ENCODE measurements at regions not wholly inside any gene's neighbourhood (a gene's known extent, or its start where the extent isn't known, plus 50 kb on each side); places are given as distances from the start of the nearest gene placed in this dataset.
"Not testable (repeated sequence)": the region's sequence is repeated elsewhere in the genome, so short reads cannot be mapped to it uniquely, and the experiment has no call there.

GRCh38 chr13:18319653-18320052 is 862.0 kb downstream of the TUBA3C start:
- not testable (repeated sequence) for TF ChIP-seq CTCF, EZH2, EZH2phosphoT487 (IDR thresholded peaks at IDR 0.05)

Data from neural progenitor cell (in vitro differentiated cells).